Cardiac septum (tissue), 1 donor: ENCODE measurements at regions not wholly inside any gene's neighbourhood (a gene's known extent, or its start where the extent isn't known, plus 50 kb on each side); places are given as distances from the start of the nearest gene placed in this dataset.

Source experiments
- DNase-seq: peaks from one replicate; pipeline ENCODE4 v3.0.0-alpha.2; 2020; ENCODE audit warnings: low spot score
- intact Hi-C: fragments of 100-400 bp; cut with DNase I; formaldehyde crosslinking; loops from one replicate; pipeline ENCODE4 v1.14.0; 2022
- donor health status: DM: no; HTN: no; CAD: no.

GRCh38 chr15:38868326-38869114, 303.9 kb upstream of the RASGRP1 start:
- intact Hi-C loops = no loop called here
- no peak for DNase-seq

- intact Hi-C loops = no loop called here
Observed at GRCh38 chr15:38871638-38872037, 307.0 kb upstream of the RASGRP1 start.

DNA sequence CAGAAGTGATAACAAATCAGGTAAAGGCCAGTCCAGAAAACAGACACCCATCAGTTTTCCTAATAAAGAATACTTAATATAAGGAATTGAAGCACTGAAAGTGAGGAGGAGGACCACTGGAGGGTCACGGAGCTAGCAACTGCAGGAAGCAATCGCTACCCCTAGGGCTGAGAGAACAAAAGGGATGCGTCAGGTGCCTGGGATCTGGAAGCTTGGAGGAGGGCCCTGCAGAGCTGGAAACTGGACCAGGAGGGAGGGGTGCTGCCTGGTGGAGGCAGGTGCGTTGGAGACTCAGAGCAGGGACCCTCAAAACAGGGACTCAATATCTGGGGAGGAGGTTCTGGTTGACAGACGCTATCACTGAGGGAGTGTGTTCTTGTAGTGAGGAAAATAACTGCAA, 308.1 kb upstream of the RASGRP1 start:
- DNase-seq = no peak
- intact Hi-C loops = no loop called here

More at GRCh38 chr15:38871638-38872037, 307.0 kb upstream of the RASGRP1 start:
- no peak for DNase-seq

GRCh38 chr15:38873158-38873557, 308.5 kb upstream of the RASGRP1 start:
- intact Hi-C loops = no loop called here
- no peak for DNase-seq

DNA sequence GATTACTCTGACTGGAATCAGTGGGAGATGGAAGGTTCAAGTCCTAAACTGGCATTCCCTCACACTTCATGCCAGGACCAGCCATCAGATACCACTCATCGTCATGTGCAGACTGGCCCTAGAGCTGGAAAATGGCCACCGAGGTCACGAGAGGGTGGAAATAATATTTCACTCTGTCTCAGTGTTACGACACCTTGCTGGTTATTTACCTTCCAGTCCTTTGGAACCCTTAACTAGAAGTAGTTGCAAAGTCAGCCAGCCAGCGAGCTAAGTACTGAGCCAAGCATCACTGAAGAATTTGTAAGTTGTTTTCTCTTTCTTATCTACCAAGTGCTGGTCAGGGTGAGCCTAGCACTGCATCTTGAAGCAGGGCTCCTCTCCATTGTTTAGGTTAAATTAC, 309.9 kb upstream of the RASGRP1 start:
- intact Hi-C loops = no loop called here

GRCh38 chr15:38876211-38876610, 311.6 kb upstream of the RASGRP1 start:
- intact Hi-C loops = no loop called here
- DNase-seq = no peak

More for the DNA sequence above, 309.9 kb upstream of the RASGRP1 start:
- DNase-seq = no peak

GRCh38 chr15:38876621-38877020, 312.0 kb upstream of the RASGRP1 start:
- intact Hi-C loops = no loop called here
- DNase-seq = no peak

- intact Hi-C loops = no loop called here
Observed at GRCh38 chr15:38877471-38877870, 312.9 kb upstream of the RASGRP1 start.

GRCh38 chr15:38878026-38878425, 313.4 kb upstream of the RASGRP1 start:
- no peak for DNase-seq
- intact Hi-C loops = no loop called here

More at GRCh38 chr15:38877471-38877870, 312.9 kb upstream of the RASGRP1 start:
- no peak for DNase-seq

- DNase-seq = no peak
- intact Hi-C loops = no loop called here
Observed at GRCh38 chr15:38878926-38879325, 314.3 kb upstream of the RASGRP1 start.

DNA sequence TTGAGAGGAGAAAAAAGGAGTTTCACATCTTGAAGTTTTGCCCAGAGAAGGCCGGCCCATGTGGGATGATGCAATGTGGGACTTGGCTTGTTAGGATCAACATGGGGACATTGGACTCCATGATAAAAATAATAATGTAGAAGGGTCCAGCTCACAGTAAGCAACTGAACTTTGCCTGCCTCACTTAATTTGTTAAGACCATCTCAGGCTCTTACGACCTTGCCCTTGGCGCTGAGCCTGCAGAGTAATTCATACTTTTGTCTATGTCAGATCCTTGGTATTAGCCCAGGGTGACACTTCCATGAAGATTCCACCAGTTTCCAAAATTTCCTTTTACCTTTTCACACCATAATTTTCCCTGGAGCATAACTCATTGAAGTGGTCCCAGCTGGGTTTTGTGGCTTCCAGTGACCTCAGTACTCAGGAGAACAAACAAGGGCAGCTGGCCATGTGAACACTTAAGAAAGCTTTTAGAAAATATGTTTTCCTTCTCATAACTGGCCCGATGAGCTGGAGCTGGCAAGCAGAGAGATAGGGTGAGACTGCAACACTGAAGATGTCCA, 315.4 kb upstream of the RASGRP1 start:
- intact Hi-C loops = no loop called here
- DNase-seq = no peak

DNA sequence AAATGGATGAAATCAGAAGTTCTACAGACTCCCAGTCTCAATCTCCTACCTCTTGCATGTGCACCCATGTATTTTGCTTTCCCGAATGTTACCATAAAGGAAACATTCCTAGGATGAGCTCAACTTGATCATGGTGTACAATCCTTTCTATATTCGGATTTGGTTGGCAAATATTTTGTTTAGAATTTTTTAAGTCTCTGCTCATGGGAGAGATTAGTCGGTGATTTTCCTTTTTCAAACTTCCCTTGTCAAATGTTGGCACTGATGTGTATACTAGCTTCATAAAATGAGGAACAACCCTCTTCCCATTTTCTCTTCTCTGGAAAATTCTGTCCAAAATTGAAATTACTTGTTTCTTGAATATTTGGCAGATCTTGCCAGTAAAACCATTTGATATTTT, 317.6 kb upstream of the RASGRP1 start:
- intact Hi-C loops = no loop called here
- no peak for DNase-seq

GRCh38 chr15:38883987-38884386, 319.4 kb upstream of the RASGRP1 start:
- intact Hi-C loops = no loop called here
- DNase-seq = no peak

GRCh38 chr15:38885001-38885400, 320.4 kb upstream of the RASGRP1 start:
- intact Hi-C loops = no loop called here

GRCh38 chr15:38885471-38885952, 320.9 kb upstream of the RASGRP1 start:
- intact Hi-C loops = no loop called here
- DNase-seq = no peak

More at GRCh38 chr15:38885001-38885400, 320.4 kb upstream of the RASGRP1 start:
- DNase-seq = no peak

DNA sequence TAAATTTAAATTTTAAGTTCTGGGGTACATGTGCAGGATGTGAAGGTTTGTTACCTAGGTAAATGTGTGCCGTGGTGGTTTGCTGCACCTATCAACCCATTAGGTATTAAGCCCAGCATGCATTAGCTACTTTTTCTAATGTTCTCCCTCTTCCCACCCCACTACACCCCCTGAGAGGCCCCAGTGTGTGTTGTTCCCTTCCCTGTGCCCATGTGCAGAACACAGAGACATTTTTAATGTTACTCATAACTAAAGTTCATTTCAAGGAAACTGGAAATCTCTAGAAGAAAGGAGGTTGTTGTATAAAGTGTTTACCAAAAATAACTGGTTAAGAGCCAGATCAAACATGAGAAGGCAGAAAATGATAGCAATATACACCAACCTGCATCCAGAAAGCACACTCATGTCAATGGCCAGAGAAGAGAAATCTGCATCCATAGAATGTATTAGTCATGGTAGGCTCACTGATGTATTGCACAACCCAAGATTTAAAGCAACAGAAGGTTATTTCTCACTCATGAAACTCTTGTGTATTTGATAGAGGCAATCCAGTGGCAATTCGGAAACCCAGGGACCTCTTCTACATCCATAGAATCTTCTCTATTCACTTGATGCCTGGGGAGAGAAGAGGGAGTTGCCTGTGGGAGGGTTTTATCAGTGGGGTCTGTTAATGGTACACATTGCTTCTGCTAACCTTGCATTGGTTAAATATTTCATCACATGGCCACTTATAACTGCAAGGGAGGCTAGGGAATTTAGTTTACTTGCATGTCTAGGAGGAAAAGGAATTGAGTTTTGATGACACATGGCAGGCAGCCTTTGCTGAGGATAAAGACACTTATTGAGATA, 321.9 kb upstream of the RASGRP1 start:
- DNase-seq = no peak
- intact Hi-C loops = no loop called here

GRCh38 chr15:38888701-38889221, 324.1 kb upstream of the RASGRP1 start:
- intact Hi-C loops = no loop called here
- no peak for DNase-seq

- DNase-seq = no peak
- intact Hi-C loops = no loop called here
Observed at GRCh38 chr15:38890194-38890593, 325.6 kb upstream of the RASGRP1 start.

DNA sequence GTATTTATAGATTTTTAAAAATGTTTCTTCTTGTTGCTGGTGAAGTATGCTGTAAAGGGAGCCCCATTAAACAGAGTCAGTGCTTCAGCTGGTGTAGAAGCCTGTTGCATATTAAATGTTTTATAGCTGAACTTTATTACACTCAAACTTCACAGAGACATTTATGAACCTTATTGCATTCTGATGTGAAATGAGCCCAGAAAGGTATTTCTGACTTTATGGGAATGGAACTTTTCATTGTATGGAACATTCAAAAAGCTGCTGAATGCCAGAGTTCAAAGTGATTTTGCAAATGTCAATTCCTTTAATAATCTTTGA, 329.3 kb upstream of the RASGRP1 start:
- DNase-seq = no peak
- intact Hi-C loops = no loop called here

- DNase-seq = no peak
Observed at GRCh38 chr15:38894243-38894948, 329.8 kb upstream of the RASGRP1 start.

More at GRCh38 chr15:38894243-38894948, 329.8 kb upstream of the RASGRP1 start:
- intact Hi-C loops = no loop called here
